Spleen (tissue), 7 donors: ENCODE measurements at regions not wholly inside any gene's neighbourhood (a gene's known extent, or its start where the extent isn't known, plus 50 kb on each side); places are given as distances from the start of the nearest gene placed in this dataset.

ENCODE experiments used
- POLR2A ChIP-seq, 3 donors: fragments of 450-650 bp; IDR thresholded peaks; one replicate each; pipeline ENCODE4 v1.5.1; 2017; ENCODE audit warnings: antibody characterized with exemption in 3 of 3, mild to moderate bottlenecking in 1 of 3
- POLR2AphosphoS5 ChIP-seq, 3 donors: sonication (generic); formaldehyde crosslinking; IDR thresholded peaks; one replicate each; pipeline ENCODE4 v1.5.1; 2017; ENCODE audit warnings: antibody characterized with exemption in 3 of 3
- TF ChIP-seq, protein P1 (sequence below), 11 experiments: fragments of 200-600 bp in 7 of 11; fragments of 450-650 bp in 4 of 11; sonication (generic) in 4 of 11; IDR thresholded peaks in 8 of 11; conservative IDR thresholded peaks in 3 of 11; 1 replicate in 7 of 11; 2 replicates in 4 of 11; pipeline versions ENCODE4 v1.4.0 to v1.8.0; 2016 to 2021; ENCODE audit warnings: antibody characterized with exemption in 11 of 11, inconsistent platforms in 4 of 11, mild to moderate bottlenecking in 1 of 11
- donor health status: DM: no; HTN: no; CAD: no; lungs with moderate emphysema.
- donor health status: DM: no; HTN: no; CAD: no.
- donor health status: DM: no; HTN: no; CAD: no.

DNA sequence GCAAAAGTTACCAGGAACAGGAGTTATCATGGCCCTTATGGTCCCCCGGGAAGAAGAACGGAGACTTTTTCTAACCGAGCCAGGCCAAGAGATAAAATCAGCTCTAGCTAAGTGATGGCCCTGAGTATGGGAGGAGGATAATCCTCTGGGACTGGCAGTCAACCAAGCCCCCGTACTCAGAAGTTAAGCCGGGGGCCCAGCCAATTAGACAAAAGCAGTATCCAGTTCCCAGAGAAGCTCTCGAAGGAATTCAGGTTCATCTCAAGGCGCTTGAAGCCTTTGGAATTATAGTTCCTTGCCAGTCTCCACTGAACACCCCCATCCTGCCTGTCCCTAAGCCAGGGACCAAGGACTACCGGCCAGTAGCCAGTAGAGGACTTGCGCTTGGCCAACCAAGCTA lies 365.3 kb upstream of the TCF4 start:
- TF ChIP-seq POLR2AphosphoS5 (IDR thresholded peaks at IDR 0.05) (no peak), POLR2A (IDR thresholded peaks at IDR 0.05) (no peak)
- TF ChIP-seq, protein P1, sequence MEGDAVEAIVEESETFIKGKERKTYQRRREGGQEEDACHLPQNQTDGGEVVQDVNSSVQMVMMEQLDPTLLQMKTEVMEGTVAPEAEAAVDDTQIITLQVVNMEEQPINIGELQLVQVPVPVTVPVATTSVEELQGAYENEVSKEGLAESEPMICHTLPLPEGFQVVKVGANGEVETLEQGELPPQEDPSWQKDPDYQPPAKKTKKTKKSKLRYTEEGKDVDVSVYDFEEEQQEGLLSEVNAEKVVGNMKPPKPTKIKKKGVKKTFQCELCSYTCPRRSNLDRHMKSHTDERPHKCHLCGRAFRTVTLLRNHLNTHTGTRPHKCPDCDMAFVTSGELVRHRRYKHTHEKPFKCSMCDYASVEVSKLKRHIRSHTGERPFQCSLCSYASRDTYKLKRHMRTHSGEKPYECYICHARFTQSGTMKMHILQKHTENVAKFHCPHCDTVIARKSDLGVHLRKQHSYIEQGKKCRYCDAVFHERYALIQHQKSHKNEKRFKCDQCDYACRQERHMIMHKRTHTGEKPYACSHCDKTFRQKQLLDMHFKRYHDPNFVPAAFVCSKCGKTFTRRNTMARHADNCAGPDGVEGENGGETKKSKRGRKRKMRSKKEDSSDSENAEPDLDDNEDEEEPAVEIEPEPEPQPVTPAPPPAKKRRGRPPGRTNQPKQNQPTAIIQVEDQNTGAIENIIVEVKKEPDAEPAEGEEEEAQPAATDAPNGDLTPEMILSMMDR (IDR thresholded peaks at IDR 0.05 in 8 of 11, conservative IDR thresholded peaks at IDR 0.05 in 3 of 11): no peak
